Heart left ventricle (tissue), 16 donors: ENCODE measurements at regions not wholly inside any gene's neighbourhood (a gene's known extent, or its start where the extent isn't known, plus 50 kb on each side); places are given as distances from the start of the nearest gene placed in this dataset.

Experiments used
- ATAC-seq, 4 donors: fragments of 200-7000 bp; cut with Tn5 transposase; one replicate each; pipeline ENCODE4 v1.9.1; 2020 to 2022; ENCODE audit warnings: moderate library complexity in 4 of 4, mild to moderate bottlenecking in 3 of 4, moderate number of reproducible peaks in 1 of 4
- DNase-seq, 5 donors: peaks; one replicate each; pipeline ENCODE4 v3.0.0-alpha.2; 2020
- H3K27ac ChIP-seq, 12 donors: fragments of 200-600 bp; sonication (generic) in 4 of 12; one replicate each; pipeline versions ENCODE4 v1.5.0 to v1.8.0; 2016 to 2022; ENCODE audit warnings: mild to moderate bottlenecking in 2 of 12
- H3K27me3 ChIP-seq, 9 donors: fragments of 200-600 bp; sonication (generic) in 2 of 9; one replicate each; pipeline versions ENCODE4 v1.5.1 to v1.8.0; 2016 to 2022; ENCODE audit warnings: mild to moderate bottlenecking in 3 of 9
- H3K36me3 ChIP-seq, 9 donors: fragments of 200-600 bp; sonication (generic) in 2 of 9; one replicate each; pipeline versions ENCODE4 v1.5.0 to v1.8.0; 2018 to 2022; ENCODE audit warnings: mild to moderate bottlenecking in 2 of 9
- H3K4me1 ChIP-seq, 12 donors: fragments of 200-600 bp; sonication (generic) in 4 of 12; one replicate each; pipeline versions ENCODE4 v1.5.0 to v1.8.0; 2016 to 2022; ENCODE audit warnings: mild to moderate bottlenecking in 3 of 12
- H3K4me3 ChIP-seq, 12 donors: fragments of 200-600 bp; sonication (generic) in 4 of 12; one replicate each; pipeline versions ENCODE4 v1.5.0 to v1.8.0; 2017 to 2022; ENCODE audit warnings: mild to moderate bottlenecking in 9 of 12, moderate library complexity in 4 of 12
- H3K9me3 ChIP-seq, 12 donors: fragments of 200-600 bp; sonication (generic) in 4 of 12; one replicate each; pipeline versions ENCODE4 v1.5.0 to v1.8.0; 2016 to 2022; ENCODE audit warnings: mild to moderate bottlenecking in 1 of 12
- POLR2A ChIP-seq, 2 donors: fragments of 450-650 bp; IDR thresholded peaks; one replicate each; pipeline ENCODE4 v1.6.1; 2017; ENCODE audit warnings: antibody characterized with exemption in 2 of 2, mild to moderate bottlenecking in 2 of 2, moderate library complexity in 2 of 2
- WGBS, 4 donors: extraction: QIAGEN DNeasy Blood & Tissue Kit in 2 of 4; methylation state at CpG; one replicate each; pipeline versions ENCODE4 v1.1.5 to v1.1.7; 2013 to 2018; 5-methylcytosine and 5-hydroxymethylcytosine counted together
- intact Hi-C, 10 donors: fragments of 100-400 bp; cut with DNase I; formaldehyde crosslinking; loops; one replicate each; pipeline versions ENCODE4 v1.11.1 to v1.14.2; 2022
- TF ChIP-seq, protein P1 (sequence below), 12 donors: fragments of 200-600 bp; sonication (generic) in 4 of 12; IDR thresholded peaks; one replicate each; pipeline versions ENCODE4 v1.5.0 to v1.8.0; 2018 to 2022; ENCODE audit warnings: antibody characterized with exemption in 12 of 12, mild to moderate bottlenecking in 5 of 12
- donor health status: ischemic (EF 13 %, LVEDD 7.1; RV severe dilation, severe dysfunction).
- donor health status: healthy with polysubstance abuse.
- donor health status: DM: no; HTN: yes; CAD: no.
- donor health status: DM: no; HTN: no; CAD: no.
- donor health status: ischemic (EF 25% LVEDD 6.9; RV normal size, moderate dysfunction).
- donor health status: ischemic (EF 25% LVEDD 5.7; RV mildly dilated, moderate dysfunction).
- donor health status: healthy.
- donor health status: DM: yes; HTN: yes; CAD: no.
- donor health status: ischemic (EF 35%, LVEDD 5.7; RV mildly dilated, moderate dysfunction).
- donor health status: nonischemic (EF 11% LVEDD 7.7; RV severe dilation, severe dysfunction).
- donor health status: DM: yes; HTN: yes; CAD: no.
- donor health status: PGD.
- donor health status: ischemic (EF 29% LVEDD 5.4; RV normal size, mild dysfunction).
- donor health status: nonischemic (EF 23%, LVEDD 6.1; RV moderate dilation, normal function).

DNA sequence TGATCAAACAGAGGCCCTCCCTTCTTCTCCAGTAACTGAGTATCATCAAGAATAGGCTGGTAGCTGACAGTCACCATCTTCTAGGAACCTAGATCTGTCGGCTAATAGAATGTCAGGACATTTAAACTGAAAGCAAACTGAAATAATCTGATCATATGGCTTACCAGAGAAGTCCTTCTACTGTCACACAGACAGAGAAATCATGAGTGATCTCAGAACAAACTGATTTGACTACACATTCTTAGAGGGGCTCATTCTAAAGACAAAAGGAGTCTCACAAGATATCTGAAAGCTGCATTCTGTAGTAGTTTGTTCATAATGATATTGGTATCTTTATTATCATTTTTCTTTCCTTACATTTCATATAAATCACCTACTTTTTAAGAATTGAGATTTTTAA is 130.9 kb upstream of the ADCY1 start:
- 52 to 78% (median 63%) methylated on average over 1 of the region's 1 CpG for WGBS, 4 donors
- no peak for ATAC-seq

DNA sequence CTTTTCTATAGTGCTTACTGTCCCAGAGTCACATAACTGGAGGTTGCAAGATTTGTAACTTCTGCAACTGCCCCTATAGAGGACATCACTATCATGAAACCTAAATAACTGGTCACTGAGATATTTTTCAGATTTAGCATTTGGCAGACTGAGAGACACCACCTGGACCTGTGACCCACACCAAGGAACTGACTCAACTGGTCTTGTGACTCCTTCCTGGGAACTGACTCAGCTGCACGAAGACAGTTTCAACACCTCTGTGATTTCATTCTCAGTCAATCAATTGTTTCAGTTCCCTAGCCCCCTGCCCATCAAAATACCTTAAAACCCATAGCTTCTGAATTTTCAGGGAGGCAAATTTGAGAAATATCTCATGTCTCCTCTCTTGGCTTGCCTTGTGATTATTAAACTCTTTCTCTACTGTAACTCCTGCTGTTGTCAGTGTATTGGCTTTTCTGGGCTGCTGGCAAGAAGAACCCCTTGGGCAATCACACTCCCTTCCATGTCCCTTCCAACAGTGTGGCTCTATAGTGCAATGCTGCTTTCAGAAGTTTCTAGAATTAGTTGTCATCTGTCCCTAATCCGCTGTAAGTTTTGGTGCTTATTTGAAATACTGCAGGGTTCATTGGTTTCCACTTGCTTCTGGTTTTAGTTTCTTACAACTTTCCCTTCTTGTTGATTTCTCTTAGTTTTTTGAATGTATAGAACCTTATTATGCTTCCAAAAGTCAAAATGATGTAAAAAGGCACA is 127.8 kb upstream of the ADCY1 start:
- DNase-seq (no peak), ATAC-seq (no peak)
- TF ChIP-seq, protein P1, sequence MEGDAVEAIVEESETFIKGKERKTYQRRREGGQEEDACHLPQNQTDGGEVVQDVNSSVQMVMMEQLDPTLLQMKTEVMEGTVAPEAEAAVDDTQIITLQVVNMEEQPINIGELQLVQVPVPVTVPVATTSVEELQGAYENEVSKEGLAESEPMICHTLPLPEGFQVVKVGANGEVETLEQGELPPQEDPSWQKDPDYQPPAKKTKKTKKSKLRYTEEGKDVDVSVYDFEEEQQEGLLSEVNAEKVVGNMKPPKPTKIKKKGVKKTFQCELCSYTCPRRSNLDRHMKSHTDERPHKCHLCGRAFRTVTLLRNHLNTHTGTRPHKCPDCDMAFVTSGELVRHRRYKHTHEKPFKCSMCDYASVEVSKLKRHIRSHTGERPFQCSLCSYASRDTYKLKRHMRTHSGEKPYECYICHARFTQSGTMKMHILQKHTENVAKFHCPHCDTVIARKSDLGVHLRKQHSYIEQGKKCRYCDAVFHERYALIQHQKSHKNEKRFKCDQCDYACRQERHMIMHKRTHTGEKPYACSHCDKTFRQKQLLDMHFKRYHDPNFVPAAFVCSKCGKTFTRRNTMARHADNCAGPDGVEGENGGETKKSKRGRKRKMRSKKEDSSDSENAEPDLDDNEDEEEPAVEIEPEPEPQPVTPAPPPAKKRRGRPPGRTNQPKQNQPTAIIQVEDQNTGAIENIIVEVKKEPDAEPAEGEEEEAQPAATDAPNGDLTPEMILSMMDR (IDR thresholded peaks at IDR 0.05) = no peak
- no peak for TF ChIP-seq POLR2A (IDR thresholded peaks at IDR 0.05)
- WGBS, 4 donors = 75 to 85% (median 81%) methylated on average over 2 of the region's 2 CpGs
- intact Hi-C loops = no loop called here
- Histone ChIP-seq H3K9me3 (no peaks in the 10 kb centered on the region), H3K4me3 (no peak overlapping the region), H3K27me3 (no peaks in the 10 kb centered on the region), H3K4me1 (no peaks in the 10 kb centered on the region), H3K36me3 (no peaks in the 10 kb centered on the region), H3K27ac (no peak overlapping the region)

More for the DNA sequence above, 130.9 kb upstream of the ADCY1 start:
- no peak for TF ChIP-seq POLR2A (IDR thresholded peaks at IDR 0.05)
- TF ChIP-seq, protein P1 (IDR thresholded peaks at IDR 0.05) = no peak
- intact Hi-C loops = no loop called here
- peaks cover 0 to 8% (median 0%) of the 10 kb centered on the region in 12 donors for H3K9me3 ChIP-seq
- DNase-seq = no peak
- H3K27me3 ChIP-seq = no peaks in the 10 kb centered on the region
- H3K4me1 ChIP-seq = no peaks in the 10 kb centered on the region
- no peak overlapping the region for H3K4me3 ChIP-seq
- H3K27ac ChIP-seq = no peak overlapping the region
- no peaks in the 10 kb centered on the region for H3K36me3 ChIP-seq

DNA sequence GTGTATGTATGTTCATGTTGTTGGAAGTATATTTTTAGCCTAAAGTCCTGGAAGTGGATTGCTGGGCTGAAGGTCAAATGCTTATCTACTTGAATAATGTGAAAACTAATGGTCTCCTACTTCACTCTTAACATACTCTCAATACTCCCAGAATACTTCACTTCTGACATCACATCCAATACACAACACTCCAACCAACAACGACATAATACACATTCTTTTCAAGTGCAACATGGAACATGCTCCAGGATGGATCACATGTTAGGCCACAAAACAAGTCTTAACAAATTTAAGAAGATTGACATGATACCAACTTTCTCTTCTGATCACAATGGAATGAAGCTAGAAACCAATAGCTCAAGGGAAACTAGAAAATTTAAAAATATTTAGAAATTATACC is 126.9 kb upstream of the ADCY1 start:
- intact Hi-C loops = no loop called here
- H3K27ac ChIP-seq = no peak overlapping the region
- TF ChIP-seq, protein P1 (IDR thresholded peaks at IDR 0.05) = no peak
- TF ChIP-seq POLR2A (IDR thresholded peaks at IDR 0.05) = no peak
- no peaks in the 10 kb centered on the region for H3K27me3 ChIP-seq
- no peaks in the 10 kb centered on the region for H3K9me3 ChIP-seq
- ATAC-seq = no peak
- H3K36me3 ChIP-seq = no peaks in the 10 kb centered on the region
- WGBS, 4 donors = 41 to 64% (median 57%) methylated on average over 1 of the region's 1 CpG
- no peak for DNase-seq
- no peaks in the 10 kb centered on the region for H3K4me1 ChIP-seq
- no peak overlapping the region for H3K4me3 ChIP-seq

DNA sequence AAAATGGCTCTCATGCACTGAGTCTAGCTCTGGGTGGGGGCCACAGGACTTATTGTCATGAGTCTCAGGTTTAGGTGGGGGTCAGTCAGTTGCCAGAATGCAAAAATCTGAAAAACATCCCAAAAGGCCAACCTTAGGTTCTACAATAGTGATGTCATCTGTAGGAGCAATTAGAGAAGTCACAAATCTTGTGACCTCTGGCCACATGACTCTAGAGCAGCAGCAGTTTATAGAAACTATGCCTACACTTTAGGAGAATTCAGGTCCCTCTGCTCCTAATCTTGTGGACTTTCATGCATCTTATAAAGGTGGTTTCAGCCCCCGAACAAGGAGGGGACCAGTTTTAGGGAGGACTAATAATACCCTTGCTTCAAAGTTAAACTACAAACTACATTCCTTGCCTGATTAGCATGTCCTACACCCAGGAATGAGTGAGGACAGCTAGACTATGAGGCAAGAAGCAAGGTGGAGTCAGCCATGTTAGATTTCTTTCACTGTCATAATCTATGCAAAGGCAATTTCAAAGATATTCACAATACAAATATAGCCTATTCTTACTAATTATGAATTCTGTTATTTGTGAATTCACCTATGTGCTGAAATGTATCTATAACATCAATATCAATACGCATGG is 123.5 kb upstream of the ADCY1 start:
- Histone ChIP-seq H3K27me3 (peaks cover 0 to 6% (median 0%) of the 10 kb centered on the region in 9 donors), H3K4me1 (no peaks in the 10 kb centered on the region), H3K9me3 (no peaks in the 10 kb centered on the region), H3K36me3 (no peaks in the 10 kb centered on the region), H3K27ac (no peak overlapping the region), H3K4me3 (no peak overlapping the region)
- ATAC-seq (no peak), DNase-seq (no peak)
- TF ChIP-seq, protein P1 (IDR thresholded peaks at IDR 0.05) = no peak
- TF ChIP-seq POLR2A (IDR thresholded peaks at IDR 0.05) = no peak
- WGBS, 4 donors = 87 to 95% (median 91%) methylated on average over 2 of the region's 2 CpGs
- intact Hi-C loops = no loop called here
